ENCODE measurements at regions not wholly inside any gene's neighbourhood (a gene's known extent, or its start where the extent isn't known, plus 50 kb on each side); places are given as distances from the start of the nearest gene placed in this dataset.
"Not testable (repeated sequence)": the region's sequence is repeated elsewhere in the genome, so short reads cannot be mapped to it uniquely, and the experiment has no call there.

- in situ Hi-C loops (cut with MboI; ENCODE audit: low pct_unique_long_range_greater_than_20kb, low sequenced_read_pairs) = no loop called here
- no peak for DNase-seq
Observed at GRCh38 chr5:91820874-91821273, 437.8 kb upstream of the ARRDC3 start.

- in situ Hi-C loops (cut with MboI; ENCODE audit: low pct_unique_long_range_greater_than_20kb, low sequenced_read_pairs) = no loop called here
Observed at GRCh38 chr5:91816681-91817080, 433.6 kb upstream of the ARRDC3 start.

GRCh38 chr5:91797576-91797975 is 414.5 kb upstream of the ARRDC3 start:
- DNase-seq = no peak
- in situ Hi-C loops (cut with MboI; ENCODE audit: low pct_unique_long_range_greater_than_20kb, low sequenced_read_pairs) = no loop called here

More at GRCh38 chr5:91816681-91817080, 433.6 kb upstream of the ARRDC3 start:
- DNase-seq = no peak

- in situ Hi-C loops (cut with MboI; ENCODE audit: low pct_unique_long_range_greater_than_20kb, low sequenced_read_pairs) = no loop called here
- no peak for DNase-seq
Observed at GRCh38 chr5:91794856-91795548, 411.9 kb upstream of the ARRDC3 start.

GRCh38 chr5:91794455-91794854 is 411.3 kb upstream of the ARRDC3 start:
- in situ Hi-C loops (cut with MboI; ENCODE audit: low pct_unique_long_range_greater_than_20kb, low sequenced_read_pairs) = no loop called here
- no peak for DNase-seq

GRCh38 chr5:91787718-91788117 is 404.6 kb upstream of the ARRDC3 start:
- in situ Hi-C loops (cut with MboI; ENCODE audit: low pct_unique_long_range_greater_than_20kb, low sequenced_read_pairs) = no loop called here
- DNase-seq = no peak

GRCh38 chr5:91777671-91778070 is 394.6 kb upstream of the ARRDC3 start:
- no peak for DNase-seq
- in situ Hi-C loops (cut with MboI; ENCODE audit: low pct_unique_long_range_greater_than_20kb, low sequenced_read_pairs) = no loop called here

GRCh38 chr5:91776249-91776648 is 393.1 kb upstream of the ARRDC3 start:
- DNase-seq = no peak

GRCh38 chr5:91770400-91770799 is 387.3 kb upstream of the ARRDC3 start:
- in situ Hi-C loops (cut with MboI; ENCODE audit: low pct_unique_long_range_greater_than_20kb, low sequenced_read_pairs) = no loop called here
- DNase-seq = no peak

More at GRCh38 chr5:91776249-91776648, 393.1 kb upstream of the ARRDC3 start:
- in situ Hi-C loops (cut with MboI; ENCODE audit: low pct_unique_long_range_greater_than_20kb, low sequenced_read_pairs) = no loop called here

- in situ Hi-C loops (cut with MboI; ENCODE audit: low pct_unique_long_range_greater_than_20kb, low sequenced_read_pairs); DNase-seq: not testable (repeated sequence)
Observed at GRCh38 chr5:91757383-91757782, 374.3 kb upstream of the ARRDC3 start.

- in situ Hi-C loops (cut with MboI; ENCODE audit: low pct_unique_long_range_greater_than_20kb, low sequenced_read_pairs) = no loop called here
- DNase-seq = no peak
Observed at GRCh38 chr5:91754990-91755389, 371.9 kb upstream of the ARRDC3 start.

- DNase-seq; in situ Hi-C loops (cut with MboI; ENCODE audit: low pct_unique_long_range_greater_than_20kb, low sequenced_read_pairs): not testable (repeated sequence)
Observed at GRCh38 chr5:91744470-91744869, 361.4 kb upstream of the ARRDC3 start.

- in situ Hi-C loops (cut with MboI; ENCODE audit: low pct_unique_long_range_greater_than_20kb, low sequenced_read_pairs) = no loop called here
- no peak for DNase-seq
Observed at GRCh38 chr5:91742550-91742949, 359.4 kb upstream of the ARRDC3 start.

GRCh38 chr5:91741764-91742505 is 358.8 kb upstream of the ARRDC3 start:
- no peak for DNase-seq
- in situ Hi-C loops (cut with MboI; ENCODE audit: low pct_unique_long_range_greater_than_20kb, low sequenced_read_pairs) = no loop called here

- DNase-seq = no peak
- in situ Hi-C loops (cut with MboI; ENCODE audit: low pct_unique_long_range_greater_than_20kb, low sequenced_read_pairs) = no loop called here
Observed at GRCh38 chr5:91730026-91730425, 346.9 kb upstream of the ARRDC3 start.

GRCh38 chr5:91727463-91727862 is 344.3 kb upstream of the ARRDC3 start:
- in situ Hi-C loops (cut with MboI; ENCODE audit: low pct_unique_long_range_greater_than_20kb, low sequenced_read_pairs) = no loop called here

GRCh38 chr5:91722736-91723467 is 339.8 kb upstream of the ARRDC3 start:
- in situ Hi-C loops (cut with MboI; ENCODE audit: low pct_unique_long_range_greater_than_20kb, low sequenced_read_pairs) = no loop called here
- DNase-seq = no peak

More at GRCh38 chr5:91727463-91727862, 344.3 kb upstream of the ARRDC3 start:
- no peak for DNase-seq

- DNase-seq = no peak
- in situ Hi-C loops (cut with MboI; ENCODE audit: low pct_unique_long_range_greater_than_20kb, low sequenced_read_pairs) = no loop called here
Observed at GRCh38 chr5:91712718-91713117, 329.6 kb upstream of the ARRDC3 start.

- DNase-seq = no peak
- in situ Hi-C loops (cut with MboI; ENCODE audit: low pct_unique_long_range_greater_than_20kb, low sequenced_read_pairs) = no loop called here
Observed at GRCh38 chr5:91707521-91707841, 324.4 kb upstream of the ARRDC3 start.

Data from KBM-7 (cell line).